Neural cell (in vitro differentiated cells): ENCODE measurements at regions not wholly inside any gene's neighbourhood (a gene's known extent, or its start where the extent isn't known, plus 50 kb on each side); places are given as distances from the start of the nearest gene placed in this dataset.

ENCODE experiments used
- SMC3 ChIP-seq: fragments of 450-650 bp; conservative IDR thresholded peaks from 2 replicates; pipeline ENCODE4 v1.6.1; 2014; ENCODE audit warnings: antibody characterized with exemption, mild to moderate bottlenecking, moderate library complexity; ENCODE audit not compliant: poor library complexity
- TAF1 ChIP-seq: IDR thresholded peaks from 2 replicates; pipeline ENCODE4 v1.6.1; 2012; ENCODE audit warnings: low read depth
- TF ChIP-seq, protein P1 (sequence below): fragments of 450-650 bp; IDR thresholded peaks from 2 replicates; pipeline ENCODE4 v1.5.1; 2014; ENCODE audit warnings: antibody characterized with exemption, mild to moderate bottlenecking, moderate library complexity; ENCODE audit not compliant: poor library complexity, severe bottlenecking

DNA sequence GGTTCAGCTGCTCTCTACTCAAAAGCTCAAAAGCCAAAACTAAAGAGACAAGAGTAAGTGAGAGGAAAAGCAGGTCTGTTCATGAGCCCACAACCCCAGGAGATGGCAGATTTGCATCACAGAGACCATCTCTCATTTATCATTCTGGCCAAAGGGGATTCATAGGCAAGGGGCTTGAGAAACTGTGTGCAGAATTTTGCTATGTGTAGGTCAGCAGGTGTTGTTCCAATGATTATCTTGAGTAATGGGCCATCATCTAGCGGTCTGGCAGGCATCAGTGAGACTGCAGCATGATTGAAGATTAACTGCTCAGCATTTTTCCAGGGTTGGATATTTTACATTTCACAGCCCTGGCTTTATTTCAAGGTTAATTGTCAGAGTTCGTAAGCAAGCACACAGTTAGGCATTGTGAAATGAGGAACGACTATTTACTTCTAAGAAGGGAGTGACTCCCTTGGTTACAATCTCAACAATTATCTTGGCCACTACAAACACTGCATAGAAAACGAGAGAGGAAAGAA, 1204.6 kb upstream of the TMPRSS15 start:
- TF ChIP-seq, protein P1, sequence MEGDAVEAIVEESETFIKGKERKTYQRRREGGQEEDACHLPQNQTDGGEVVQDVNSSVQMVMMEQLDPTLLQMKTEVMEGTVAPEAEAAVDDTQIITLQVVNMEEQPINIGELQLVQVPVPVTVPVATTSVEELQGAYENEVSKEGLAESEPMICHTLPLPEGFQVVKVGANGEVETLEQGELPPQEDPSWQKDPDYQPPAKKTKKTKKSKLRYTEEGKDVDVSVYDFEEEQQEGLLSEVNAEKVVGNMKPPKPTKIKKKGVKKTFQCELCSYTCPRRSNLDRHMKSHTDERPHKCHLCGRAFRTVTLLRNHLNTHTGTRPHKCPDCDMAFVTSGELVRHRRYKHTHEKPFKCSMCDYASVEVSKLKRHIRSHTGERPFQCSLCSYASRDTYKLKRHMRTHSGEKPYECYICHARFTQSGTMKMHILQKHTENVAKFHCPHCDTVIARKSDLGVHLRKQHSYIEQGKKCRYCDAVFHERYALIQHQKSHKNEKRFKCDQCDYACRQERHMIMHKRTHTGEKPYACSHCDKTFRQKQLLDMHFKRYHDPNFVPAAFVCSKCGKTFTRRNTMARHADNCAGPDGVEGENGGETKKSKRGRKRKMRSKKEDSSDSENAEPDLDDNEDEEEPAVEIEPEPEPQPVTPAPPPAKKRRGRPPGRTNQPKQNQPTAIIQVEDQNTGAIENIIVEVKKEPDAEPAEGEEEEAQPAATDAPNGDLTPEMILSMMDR: peak; percentile 20
- TF ChIP-seq TAF1 (no peak), SMC3 (no peak)
